A673 (cell line): ENCODE measurements at regions not wholly inside any gene's neighbourhood (a gene's known extent, or its start where the extent isn't known, plus 50 kb on each side); places are given as distances from the start of the nearest gene placed in this dataset.

Experiments used
- CTCF ChIP-seq: fragments of 300-800, 200-600 bp; sonication (generic); conservative IDR thresholded peaks from 2 replicates; pipeline ENCODE4 v1.5.1; 2017; ENCODE audit warnings: low read depth, mild to moderate bottlenecking, antibody characterized with exemption, low read length, moderate library complexity, mixed read lengths
- EZH2 ChIP-seq: fragments of 200-600 bp; sonication (generic); IDR thresholded peaks from 2 replicates; pipeline ENCODE4 v1.6.1; 2017; ENCODE audit warnings: borderline replicate concordance, low read depth, mild to moderate bottlenecking, mixed read lengths, antibody characterized with exemption, low read length; ENCODE audit not compliant: poor library complexity, severe bottlenecking

DNA sequence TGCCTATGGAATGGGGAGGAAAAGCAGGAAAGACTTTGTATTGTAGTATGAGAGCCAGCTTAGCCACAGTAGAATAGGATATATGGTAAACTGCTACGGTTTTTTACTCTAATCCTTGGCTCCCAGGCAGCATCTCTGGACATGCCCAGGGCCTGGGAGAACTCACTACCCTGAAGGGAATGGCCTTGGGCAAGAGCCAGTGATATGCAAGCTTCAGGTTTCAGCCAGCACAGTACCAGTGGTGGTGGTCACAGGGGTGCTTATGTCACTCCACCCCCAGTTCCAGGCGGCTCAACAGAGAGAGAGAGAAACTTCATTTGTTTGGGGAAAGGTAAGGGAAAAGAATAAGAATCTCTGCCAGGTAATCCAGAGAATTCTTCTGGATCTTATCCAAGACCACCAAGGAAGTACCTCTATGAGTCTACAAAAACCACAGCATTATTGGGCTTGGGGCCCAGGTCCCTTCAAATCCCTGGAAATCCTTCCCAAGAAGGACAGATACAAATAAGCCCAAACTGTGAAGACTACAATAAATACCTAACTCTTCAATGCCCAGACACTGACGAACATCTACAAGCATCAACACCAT lies 121.2 kb downstream of the THBS2 start:
- TF ChIP-seq CTCF, result no peak
- TF ChIP-seq EZH2, result no peak
